ENCODE measurements at regions not wholly inside any gene's neighbourhood (a gene's known extent, or its start where the extent isn't known, plus 50 kb on each side); places are given as distances from the start of the nearest gene placed in this dataset.
"Not testable (repeated sequence)": the region's sequence is repeated elsewhere in the genome, so short reads cannot be mapped to it uniquely, and the experiment has no call there.

- DNase-seq: no peak
Measured at GRCh38 chr1:98575955-98576354, 85.6 kb upstream of the SNX7 start.

GRCh38 chr1:98565951-98566350 lies 95.6 kb upstream of the SNX7 start:
- no peak for DNase-seq

DNA sequence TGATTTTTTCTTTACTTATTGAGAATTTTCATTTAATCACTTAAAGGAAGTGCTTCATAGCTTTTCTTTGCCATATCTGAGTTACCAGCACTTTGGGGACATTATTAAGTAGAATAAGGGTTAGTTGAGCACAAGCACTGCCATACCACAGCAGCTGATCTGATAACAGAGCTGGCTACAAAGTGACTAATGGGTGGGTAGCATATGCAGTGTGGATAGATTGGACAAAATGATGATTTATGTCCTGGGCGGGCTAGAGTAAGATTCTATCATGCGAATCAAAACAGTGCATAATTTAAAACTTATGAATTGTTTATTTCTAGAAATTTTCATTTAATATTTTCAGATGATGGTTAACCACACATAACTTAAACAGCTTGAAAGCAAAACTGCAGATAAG lies 102.2 kb upstream of the SNX7 start:
- DNase-seq: no peak

GRCh38 chr1:98557895-98558294 lies 103.6 kb upstream of the SNX7 start:
- DNase-seq: no peak

- DNase-seq: no peak
Measured at GRCh38 chr1:98556521-98557158, 104.9 kb upstream of the SNX7 start.

- no peak for DNase-seq
Measured at GRCh38 chr1:98555814-98556213, 105.7 kb upstream of the SNX7 start.

GRCh38 chr1:98552576-98553074 lies 108.9 kb upstream of the SNX7 start:
- DNase-seq: not testable (repeated sequence)

DNA sequence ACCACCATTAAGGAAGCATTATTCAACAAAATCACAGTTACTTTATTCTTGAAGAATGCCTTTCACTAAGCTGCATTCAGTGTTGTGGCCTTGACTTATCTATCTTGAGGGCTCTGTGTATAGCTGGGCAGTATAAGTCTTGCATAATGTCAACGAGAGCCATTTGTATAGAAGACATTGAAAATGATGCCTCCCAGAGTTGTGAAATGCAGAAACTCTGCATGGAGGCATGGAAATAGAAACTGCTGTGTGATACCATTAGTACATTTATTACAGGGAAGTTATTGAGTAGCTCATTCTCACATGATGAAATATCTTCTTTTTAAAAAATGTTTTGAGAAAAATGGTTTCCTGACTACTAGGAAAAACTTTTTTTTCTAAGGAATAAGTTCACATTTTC lies 111.4 kb upstream of the SNX7 start:
- no peak for DNase-seq

DNA sequence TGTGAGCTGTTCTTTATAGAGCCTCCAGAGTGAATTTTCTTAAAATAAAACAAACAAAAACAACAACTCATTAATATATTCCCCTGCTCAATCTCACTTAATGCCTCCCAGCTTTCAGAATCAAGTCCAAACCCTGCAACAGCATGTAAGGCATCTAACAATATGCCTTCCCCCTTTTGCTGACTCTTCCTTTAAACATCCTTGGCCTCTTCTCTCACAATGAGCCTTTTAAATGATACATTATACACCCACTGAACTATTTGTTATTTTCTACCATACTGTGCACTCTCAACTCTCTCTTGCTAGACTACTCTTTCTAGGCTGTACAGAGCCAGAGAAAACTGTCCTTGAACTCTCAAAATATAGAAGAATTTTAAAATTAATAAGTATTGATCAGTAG lies 115.2 kb upstream of the SNX7 start:
- DNase-seq: no peak

GRCh38 chr1:98538106-98538505 lies 123.4 kb upstream of the SNX7 start:
- no peak for DNase-seq

GRCh38 chr1:98523256-98523655 lies 138.3 kb upstream of the SNX7 start:
- no peak for DNase-seq

DNA sequence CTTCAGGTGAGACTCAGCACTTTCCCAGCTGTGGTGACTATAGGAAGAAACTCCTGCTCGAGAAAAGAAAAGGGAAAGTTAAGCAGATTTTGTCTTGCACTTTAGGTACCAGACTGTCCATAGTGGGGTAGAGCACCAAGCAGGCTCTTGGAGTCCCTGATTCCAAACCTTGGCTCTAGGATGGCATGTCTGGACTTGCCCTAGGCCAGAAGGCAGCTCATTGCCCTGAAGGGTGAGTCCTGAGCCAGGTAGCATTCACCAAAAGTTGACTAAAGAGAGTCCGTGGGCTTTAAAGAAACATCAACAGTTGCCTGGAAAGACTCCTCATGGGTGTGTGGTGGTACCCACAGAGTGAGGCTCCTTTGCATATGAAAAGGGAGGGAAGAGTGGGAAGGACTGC lies 145.2 kb upstream of the SNX7 start:
- no peak for DNase-seq

DNA sequence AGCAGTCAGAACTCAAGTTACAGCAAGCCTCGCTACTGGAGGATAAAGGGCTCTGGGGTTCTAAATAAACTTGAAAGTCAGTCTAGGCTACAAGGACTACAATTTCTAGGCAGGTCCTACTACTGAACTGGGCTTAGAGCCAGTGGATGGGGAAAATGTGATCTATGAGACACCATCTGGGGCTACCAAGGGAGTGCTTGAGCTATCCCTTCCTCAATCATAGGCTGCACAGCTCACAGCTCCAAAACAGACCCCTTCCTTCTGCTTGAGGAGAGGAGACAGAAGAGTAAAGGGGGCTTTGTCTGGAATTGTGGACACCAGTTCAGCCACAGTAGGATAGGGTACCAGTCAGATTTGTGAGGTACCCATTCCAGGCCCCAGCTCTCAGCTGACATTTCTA lies 145.8 kb upstream of the SNX7 start:
- no peak for DNase-seq

DNA sequence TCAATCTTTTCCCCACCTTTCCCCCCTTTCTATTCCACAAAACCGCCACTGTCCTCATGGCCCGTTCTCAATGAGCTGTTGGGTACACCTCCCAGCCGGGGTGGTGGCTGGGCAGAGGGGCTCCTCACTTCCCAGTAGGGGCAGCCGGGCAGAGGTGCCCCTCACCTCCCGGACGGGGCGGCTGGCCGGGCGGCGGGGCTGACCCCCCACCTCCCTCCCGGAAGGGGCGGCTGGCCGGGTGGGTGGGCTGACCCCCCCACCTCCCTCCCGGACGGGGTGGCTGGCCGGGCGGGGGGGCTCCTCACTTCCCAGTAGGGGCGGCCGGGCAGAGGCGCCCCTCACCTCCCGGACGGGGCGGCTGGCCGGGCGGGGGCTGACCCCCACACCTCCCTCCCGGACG lies 149.3 kb upstream of the SNX7 start:
- DNase-seq: not testable (repeated sequence)

DNA sequence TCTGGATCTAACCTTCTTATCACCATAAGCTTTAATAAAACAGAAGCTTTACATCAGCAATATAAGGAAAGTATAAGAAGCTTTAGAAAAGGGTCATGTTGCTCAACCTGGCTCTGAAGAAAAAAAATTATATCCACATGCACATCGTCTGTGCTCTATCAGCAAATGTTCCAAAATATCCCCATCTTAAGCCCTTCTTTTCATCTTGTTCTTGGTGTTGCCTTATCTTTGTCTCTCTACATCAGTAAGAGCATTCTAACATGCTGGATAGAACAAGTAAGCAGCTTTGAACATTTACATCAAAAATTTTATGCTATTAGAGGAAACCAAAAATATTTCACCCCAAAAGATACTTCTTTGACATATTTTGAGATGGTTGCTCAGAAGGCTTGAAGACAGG lies 157.8 kb upstream of the SNX7 start:
- no peak for DNase-seq

DNA sequence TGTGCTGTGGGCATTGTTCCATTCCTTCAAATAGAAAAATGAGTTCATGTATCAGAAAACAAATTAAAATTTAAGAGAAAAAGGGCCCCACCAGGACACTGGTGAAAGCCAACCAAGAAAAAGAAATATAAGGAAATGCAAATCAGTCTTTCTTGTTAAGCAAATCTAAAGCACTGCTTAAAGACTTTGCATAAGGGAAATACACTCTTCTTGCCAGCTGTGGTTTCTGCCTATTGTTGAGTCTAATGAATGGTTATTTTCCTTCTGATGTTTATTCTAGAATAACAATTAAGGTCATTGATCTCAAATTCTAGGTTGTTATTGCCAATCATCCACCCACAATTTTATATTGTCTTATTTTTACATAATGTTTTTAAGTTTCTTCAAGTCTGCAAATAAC lies 158.6 kb upstream of the SNX7 start:
- no peak for DNase-seq

DNA sequence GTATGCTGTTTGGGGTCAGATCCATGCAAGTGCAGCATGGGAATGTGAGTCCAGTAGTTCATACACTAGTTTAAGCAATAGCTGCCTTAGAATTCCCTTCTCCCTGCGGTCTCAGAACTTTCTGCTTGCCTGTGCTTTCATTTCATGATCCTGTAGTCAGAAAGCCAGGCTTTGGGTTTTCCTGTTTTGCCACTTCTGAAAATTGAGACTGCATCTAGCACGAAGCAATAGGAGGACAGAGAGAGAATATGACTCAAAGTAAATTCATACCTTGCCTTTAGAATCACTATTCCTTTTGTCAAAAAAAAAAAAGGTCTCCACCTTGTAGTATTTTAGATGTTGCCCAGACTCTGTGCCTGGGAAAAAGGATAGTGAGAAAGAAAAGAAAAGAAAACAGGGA lies 161.2 kb upstream of the SNX7 start:
- no peak for DNase-seq

GRCh38 chr1:98498651-98499050 lies 162.9 kb upstream of the SNX7 start:
- DNase-seq: no peak

- DNase-seq: no peak
Measured at GRCh38 chr1:98497497-98497896, 164.0 kb upstream of the SNX7 start.

- no peak for DNase-seq
Measured at GRCh38 chr1:98496256-98496995, 165.1 kb upstream of the SNX7 start.

DNA sequence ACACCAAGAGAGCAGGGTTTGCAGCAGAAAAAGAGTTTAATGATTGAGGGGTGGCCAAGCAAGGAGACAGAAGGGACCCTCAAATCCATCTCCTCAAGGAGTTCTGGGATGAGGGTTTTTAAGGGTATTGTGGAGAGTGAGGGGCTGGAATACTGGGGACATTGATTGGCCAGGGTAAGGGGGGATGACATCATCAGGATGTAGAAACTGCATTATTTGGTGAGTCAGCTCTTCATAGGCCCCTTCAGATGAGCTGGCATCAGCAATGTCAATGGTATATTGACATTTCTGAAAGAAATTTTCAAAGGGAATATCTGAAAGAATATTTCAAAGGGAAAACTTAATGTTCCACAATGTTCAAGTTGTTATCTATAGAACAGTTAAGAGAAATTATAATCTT lies 168.1 kb upstream of the SNX7 start:
- no peak for DNase-seq

DNA sequence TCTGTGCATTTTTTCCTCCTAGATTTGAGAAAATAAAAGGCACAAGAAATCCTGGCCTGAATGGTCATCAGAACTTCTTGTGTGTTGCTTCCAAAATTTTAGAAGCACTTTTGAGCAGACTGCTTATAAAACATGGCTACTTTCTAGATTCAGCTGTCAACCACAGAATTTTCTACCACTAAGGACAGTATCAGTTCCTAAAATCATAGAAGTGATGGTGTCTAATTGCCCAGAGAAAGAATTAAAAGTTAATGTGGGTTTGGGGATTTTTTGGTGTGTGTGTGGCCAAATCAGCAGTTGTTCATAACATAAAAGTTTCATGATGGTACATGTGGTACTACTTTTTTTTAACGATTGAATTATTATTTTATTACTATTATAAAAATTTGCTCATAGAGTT lies 171.4 kb upstream of the SNX7 start:
- DNase-seq: no peak

- DNase-seq: no peak
Measured at GRCh38 chr1:98487620-98488019, 173.9 kb upstream of the SNX7 start.

DNA sequence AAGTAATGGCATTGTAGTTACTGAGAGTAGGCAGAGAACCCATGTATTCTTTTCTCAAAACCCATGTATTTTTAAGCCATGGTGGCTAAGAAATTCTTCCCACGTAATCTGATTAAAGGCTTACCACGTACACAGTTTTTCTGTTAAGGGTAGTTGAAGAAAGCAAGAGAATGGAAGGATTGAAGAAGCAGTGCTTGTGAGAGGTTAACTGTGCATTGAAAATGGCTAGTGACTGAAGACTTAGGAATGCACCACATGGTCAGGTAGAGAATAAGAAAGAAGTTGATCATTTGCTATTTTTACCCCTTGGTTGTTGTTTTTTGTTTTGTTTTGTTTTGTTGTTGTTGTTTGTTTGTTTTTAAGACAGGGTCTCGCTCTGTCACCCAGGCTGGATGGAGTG lies 178.9 kb upstream of the SNX7 start:
- DNase-seq: no peak

- DNase-seq: no peak
Measured at GRCh38 chr1:98480271-98480670, 181.2 kb upstream of the SNX7 start.
